NCI-H748 (cell line): ENCODE measurements at regions not wholly inside any gene's neighbourhood (a gene's known extent, or its start where the extent isn't known, plus 50 kb on each side); places are given as distances from the start of the nearest gene placed in this dataset.

ENCODE experiments used
- DNase-seq: peaks from one replicate; lab custom pipeline; 2025; ENCODE audit not compliant: unreplicated experiment; lab: John Stamatoyannopoulos, UW

DNA sequence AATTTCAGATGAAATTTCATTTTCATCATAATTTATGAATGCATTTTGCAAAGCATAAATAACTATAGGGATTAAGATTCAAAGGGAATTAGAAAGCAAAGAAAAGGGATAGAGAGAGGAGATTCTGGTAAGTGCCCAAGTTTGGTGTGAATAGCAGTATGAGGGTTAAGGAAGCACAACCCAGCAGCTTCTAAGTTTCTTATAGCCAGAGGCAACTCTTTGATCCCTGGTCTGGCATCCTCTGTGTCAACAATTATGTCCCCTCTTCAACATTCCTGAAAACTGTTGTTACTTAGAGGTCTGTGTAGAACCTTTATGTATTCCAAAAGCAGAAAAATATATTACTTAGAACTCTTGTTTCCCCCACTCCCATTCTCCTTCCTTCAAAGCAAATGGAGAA is 171.6 kb upstream of the SATB2 start:
- no peak for DNase-seq

GRCh38 chr2:199627417-199627816 is 169.7 kb upstream of the SATB2 start:
- no peak for DNase-seq

DNA sequence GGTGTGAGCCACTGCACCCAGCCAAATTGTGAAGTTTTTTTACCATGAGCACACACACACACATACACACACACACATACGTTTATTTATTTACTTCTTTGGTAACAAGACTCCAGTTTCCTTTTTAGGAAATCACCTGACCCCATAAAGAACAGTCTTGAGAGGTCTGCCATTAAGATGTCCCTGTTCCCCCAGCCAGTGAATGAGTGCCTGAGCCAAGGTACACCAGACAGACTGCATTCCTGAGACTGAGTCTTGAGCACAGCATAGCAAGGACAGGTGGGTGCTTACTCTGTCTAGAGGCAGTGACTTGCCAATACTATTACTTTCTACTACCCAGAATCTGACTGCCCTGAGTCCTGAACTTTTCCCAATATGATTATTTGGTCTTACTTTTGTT is 167.2 kb upstream of the SATB2 start:
- no peak for DNase-seq

DNA sequence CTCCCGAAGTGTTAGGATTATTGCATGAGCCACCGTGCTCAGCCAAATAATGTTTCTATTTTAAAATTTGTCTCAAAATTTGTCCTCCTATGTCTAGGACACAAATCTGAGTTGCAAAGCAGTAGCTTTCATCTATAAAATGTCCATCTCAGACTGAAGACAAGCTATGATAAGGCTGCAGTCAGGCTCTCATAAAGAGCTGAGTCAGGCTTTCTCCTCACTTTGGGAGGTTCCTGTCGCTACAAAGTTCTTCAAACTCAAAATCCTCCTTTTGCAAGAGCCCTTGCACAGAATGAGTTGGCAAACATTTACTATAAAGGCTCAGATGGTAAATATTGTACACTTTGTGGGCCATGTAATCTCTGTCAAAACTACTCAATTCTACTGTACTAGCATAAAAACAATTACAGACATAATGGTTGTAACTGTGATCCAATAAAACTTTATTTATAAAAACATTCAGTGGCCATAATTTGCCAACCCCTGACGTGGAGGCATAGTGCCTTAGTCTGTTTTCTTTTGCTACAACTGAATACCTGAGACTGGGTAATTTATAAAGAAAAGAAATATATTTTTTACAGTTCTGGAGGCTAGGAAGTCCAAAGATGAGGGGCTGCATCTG is 154.9 kb upstream of the SATB2 start:
- DNase-seq = no peak

DNA sequence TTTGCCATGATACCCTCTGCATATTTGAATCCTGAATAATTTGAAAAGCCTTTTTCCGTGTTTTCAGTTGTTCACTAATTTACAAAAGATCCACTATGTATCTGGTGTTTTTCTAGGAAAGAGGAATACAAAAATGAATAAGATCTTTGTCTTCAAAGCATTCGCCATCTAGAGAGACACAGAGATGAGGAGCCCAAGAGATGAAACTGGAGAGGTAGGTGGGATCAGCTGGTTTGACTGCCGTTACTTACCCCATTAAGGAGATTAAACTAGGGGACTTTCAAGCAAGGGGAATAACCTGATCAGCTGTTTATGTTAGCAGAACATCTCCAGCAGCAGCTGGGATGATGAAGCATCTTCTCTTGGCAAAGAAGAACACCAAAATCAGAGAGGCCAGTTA is 150.2 kb upstream of the SATB2 start:
- no peak for DNase-seq

- peak; percentile 18 for DNase-seq
These were observed 148.5 kb upstream of the SATB2 start for GRCh38 chr2:199606193-199606780.

DNA sequence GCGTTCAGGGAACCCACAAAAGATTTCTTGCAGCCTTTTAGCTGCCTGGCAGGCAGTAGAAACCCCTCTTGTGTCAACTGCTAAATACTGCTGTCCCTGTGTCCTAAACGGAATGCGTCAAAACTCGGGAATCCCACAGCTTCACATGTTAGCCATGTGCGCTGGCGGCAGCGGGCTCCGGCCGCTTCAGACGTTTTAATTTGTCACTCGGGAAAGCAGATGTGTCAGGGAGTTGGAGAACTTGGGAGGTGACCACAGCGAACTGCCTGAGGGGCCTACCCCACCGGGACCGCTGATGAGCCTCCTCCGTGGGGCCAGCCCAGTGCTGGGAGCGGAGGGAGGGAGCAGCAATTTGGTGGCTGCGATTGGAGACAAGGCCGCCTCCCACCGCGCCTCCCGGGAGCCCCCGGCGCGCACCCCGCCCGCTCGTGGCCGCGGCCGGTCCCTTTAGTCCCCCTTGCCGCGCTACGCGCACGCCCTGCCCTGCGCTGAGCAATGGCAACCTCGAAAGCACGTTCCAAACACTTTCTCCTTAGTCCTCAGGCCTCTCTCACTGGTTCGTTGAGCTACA is 146.1 kb upstream of the SATB2 start:
- no peak for DNase-seq

- DNase-seq = no peak
These were observed 145.4 kb upstream of the SATB2 start for GRCh38 chr2:199602896-199603717.

- DNase-seq = peak; percentile 61
These were observed 144.6 kb upstream of the SATB2 start for GRCh38 chr2:199602271-199602895.

DNA sequence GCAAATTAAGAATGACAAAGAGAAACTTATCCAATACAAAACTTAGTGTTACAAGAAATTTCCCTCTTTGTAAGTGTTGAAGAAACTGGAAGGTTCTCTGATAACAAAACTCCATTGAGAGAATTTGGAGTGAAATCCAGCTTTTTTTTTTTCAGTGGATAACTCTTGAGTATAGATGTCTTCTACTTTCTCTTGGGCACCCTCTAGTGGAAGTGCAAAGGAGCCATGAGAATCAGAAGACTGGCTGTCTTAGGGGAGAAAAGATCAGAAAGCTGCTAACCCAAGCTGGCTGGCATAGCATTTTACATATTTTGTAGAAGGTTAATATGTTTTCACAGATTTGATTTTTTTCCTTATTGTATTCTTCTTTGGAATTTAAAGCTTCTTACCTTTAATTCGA is 138.8 kb upstream of the SATB2 start:
- DNase-seq = peak; percentile 57

DNA sequence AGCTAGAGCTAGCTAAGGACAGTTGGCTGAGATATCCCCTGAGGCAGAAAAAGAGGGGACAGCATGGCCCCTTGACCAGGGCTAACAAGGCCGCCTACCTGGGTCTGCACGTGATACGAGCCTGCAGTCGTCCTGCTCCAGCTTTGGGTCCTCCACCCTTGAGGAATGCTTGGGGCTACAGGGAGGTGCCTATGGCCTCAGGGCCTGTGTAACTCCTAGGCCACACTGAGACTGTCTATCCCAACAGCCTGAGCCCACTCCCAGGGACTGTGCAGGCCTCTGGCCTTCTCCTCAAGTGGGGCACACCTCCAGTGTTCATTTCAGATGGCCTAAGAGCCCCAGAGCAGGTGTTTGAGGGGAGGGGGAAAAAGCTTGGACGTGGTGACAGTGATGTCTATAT is 136.7 kb upstream of the SATB2 start:
- no peak for DNase-seq

DNA sequence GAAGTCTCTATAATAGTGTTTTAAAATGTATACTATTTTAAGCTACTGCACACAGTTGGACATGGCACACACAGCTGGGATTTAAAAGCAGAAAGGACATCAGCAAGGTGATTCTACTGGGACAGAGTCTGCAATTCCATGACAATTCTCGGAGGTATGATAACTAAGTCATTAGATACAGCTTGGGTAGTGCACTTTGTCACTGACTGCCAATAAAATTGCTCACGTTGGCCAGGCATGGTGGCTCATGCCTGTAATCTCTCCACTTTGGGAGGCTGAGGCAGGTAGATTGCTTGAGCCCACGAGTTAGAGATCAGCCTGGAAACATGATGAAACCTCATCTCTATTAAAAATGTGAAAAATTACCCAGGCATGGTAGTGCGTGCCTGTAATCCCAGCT is 134.1 kb upstream of the SATB2 start:
- no peak for DNase-seq

DNA sequence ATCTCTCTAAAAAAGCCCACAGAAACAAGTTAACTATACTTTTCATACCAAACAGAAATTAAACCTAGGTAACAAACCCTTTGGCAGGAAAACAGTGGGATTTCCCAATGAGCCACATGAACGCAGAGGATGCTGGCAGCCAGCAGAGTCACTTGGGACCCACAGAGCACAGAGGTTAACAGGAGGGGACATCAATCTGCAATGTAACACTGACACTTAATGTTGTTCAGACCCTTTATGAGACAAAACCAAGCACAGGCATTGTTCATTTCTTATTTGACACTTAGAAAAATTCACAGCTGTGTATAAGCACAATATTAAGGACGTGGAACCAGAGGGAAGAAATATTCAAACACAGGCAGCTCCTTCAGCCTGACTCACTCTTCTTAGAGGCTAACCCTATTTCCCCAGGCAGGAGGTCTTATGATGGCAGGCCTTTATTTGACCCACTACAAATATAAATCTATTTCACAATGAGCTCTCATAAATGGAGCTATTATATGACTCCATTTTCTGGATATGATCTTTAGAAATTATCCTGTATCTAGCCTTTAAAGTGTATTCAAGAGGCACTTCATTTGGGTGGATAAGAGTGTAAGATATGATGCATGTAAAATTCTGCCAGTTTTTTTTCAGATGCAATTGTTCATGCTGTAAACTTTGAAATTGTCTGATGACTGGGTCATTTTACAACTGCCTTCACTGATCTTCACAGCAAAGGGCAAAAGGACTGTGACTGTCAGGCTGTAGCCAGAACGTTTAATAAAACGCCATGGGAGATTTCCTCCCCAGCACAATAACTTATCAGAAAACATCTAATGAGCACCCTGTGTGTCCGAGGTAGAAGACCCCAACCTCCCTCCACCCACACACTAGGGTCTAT is 132.8 kb upstream of the SATB2 start:
- DNase-seq = no peak

DNA sequence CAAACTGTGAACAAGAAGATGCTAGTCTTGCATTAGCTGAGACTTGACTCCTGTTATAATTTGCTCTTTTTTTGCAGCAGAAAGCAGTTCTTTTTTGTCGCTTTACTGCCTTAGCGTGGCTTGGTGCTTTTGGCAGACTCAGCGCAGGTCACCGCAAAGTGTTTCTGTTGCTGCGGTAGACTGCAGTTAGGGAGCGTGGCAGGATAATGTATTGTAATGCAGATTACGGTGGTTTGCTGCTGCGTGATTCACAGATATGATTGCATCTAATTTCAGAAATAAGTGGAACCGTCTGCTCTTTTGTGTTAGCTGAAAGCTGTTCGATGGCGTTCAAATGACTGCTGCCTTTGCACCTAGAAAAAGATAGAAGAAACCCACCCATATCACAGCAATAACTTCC is 131.6 kb upstream of the SATB2 start:
- peak; percentile 62 for DNase-seq

- no peak for DNase-seq
These were observed 130.3 kb upstream of the SATB2 start for GRCh38 chr2:199588054-199588453.

DNA sequence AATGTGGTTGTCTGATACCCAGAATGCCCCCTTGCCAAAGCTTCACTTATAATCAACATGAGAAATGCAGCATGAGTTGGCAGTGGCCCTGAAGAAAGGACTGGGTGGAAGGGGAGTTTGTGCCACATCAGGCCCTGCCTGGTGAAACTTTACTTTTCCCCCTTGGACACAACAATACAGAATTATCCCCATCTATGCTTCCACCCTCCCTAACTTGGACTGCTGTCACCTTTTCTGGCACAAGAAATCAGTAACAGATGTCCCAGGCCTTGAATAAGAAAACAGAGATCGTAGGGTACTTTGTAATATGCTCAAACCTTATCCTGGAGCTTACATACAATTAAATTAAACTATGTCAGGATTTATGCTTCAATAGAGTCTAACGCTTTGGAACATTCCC is 128.9 kb upstream of the SATB2 start:
- DNase-seq = no peak

GRCh38 chr2:199583676-199584075 is 125.9 kb upstream of the SATB2 start:
- DNase-seq = no peak

DNA sequence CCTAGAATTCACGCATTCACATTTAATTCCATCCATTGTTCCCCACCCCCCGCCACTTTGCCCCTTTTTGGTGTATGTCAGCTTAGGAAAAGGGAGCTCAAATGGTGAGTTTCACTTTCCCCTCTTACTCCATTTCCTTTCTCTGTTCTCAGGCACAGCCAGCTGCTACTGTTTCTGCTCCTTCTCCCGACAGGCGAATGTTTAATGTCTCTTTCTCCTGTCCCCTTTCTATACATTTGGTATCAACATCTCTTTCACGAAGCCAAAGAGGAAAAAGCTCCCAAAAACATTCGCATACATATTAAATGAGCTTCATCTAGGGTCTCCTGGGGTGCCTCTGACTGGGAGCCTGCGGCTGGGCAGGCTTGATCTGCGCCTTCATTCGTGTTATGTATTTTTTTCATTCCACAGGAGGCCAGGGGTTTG is 124.2 kb upstream of the SATB2 start:
- DNase-seq = peak; percentile 18

GRCh38 chr2:199581408-199581807 is 123.7 kb upstream of the SATB2 start:
- peak; percentile 30 for DNase-seq

GRCh38 chr2:199575416-199575815 is 117.7 kb upstream of the SATB2 start:
- no peak for DNase-seq

DNA sequence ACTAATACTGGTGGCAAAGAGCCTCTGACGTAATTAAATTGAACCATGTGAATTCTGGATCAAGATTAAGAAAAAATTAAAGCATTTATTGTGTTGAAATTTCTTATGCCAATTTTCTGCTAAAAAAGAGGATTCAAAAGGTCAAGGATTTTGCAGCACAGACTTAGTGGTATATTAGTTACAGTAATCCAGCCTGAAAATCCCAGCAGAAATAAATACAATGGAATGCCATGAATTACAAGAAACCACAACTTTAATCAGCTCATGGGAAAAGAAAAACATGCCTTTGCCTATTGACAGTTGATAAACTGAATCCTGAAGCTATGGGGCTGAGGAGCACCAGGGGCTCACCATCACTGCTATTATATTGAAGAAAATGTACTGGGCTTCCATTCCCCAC is 114.8 kb upstream of the SATB2 start:
- no peak for DNase-seq
